Keratinocyte (primary cell): ENCODE measurements at regions not wholly inside any gene's neighbourhood (a gene's known extent, or its start where the extent isn't known, plus 50 kb on each side); places are given as distances from the start of the nearest gene placed in this dataset.

ENCODE experiments used
- DNase-seq: peaks from one replicate; pipeline ENCODE4 v3.0.0-alpha.2; 2011; ENCODE audit warnings: low read depth, missing footprints, low spot score
- FAIRE-seq: peaks from 2 replicates; lab custom pipeline; 2011; peaks lifted over from hg19 to GRCh38; lab: Jason Lieb, UNC
- H2AFZ ChIP-seq: 2 replicates; pipeline ENCODE4 v1.6.0; 2012; ENCODE audit warnings: low read length, control low read depth, inconsistent platforms; ENCODE audit not compliant: control insufficient read depth
- H3K27ac ChIP-seq: 2 replicates; pipeline ENCODE4 v1.5.1; 2011; ENCODE audit warnings: low read length; ENCODE audit not compliant: control insufficient read depth, insufficient read depth
- H3K27me3 ChIP-seq: 3 replicates; pipeline ENCODE4 v1.6.0; 2011; ENCODE audit warnings: low read length; ENCODE audit not compliant: control insufficient read depth, insufficient read depth; ENCODE audit errors: extremely low read depth
- H3K36me3 ChIP-seq, 2 experiments: 2 replicates in 1 of 2; 3 replicates in 1 of 2; pipeline ENCODE4 v1.5.1; 2011; ENCODE audit warnings: low read length in 2 of 2, mild to moderate bottlenecking in 1 of 2; ENCODE audit not compliant: control insufficient read depth in 2 of 2, insufficient read depth in 2 of 2; ENCODE audit errors: extremely low read depth in 1 of 2
- H3K4me1 ChIP-seq: 3 replicates; pipeline ENCODE4 v1.5.1; 2011; ENCODE audit warnings: low read length; ENCODE audit not compliant: control insufficient read depth, insufficient read depth; ENCODE audit errors: extremely low read depth
- H3K4me2 ChIP-seq: 3 replicates; pipeline ENCODE4 v1.6.0; 2011; ENCODE audit warnings: low read depth, low read length; ENCODE audit not compliant: control insufficient read depth, insufficient read depth; ENCODE audit errors: extremely low read depth
- H3K4me3 ChIP-seq, 3 experiments: fragments of 200-600 bp in 1 of 3; sonication (generic) in 1 of 3; 2 replicates in 2 of 3; 3 replicates in 1 of 3; pipeline ENCODE4 v1.5.1; 2011 to 2016; ENCODE audit warnings: low read length in 3 of 3, mild to moderate bottlenecking in 3 of 3, control low read depth in 2 of 3, inconsistent platforms in 1 of 3, low read depth in 1 of 3, mixed read lengths in 1 of 3, mixed run types in 1 of 3, moderate library complexity in 1 of 3; ENCODE audit not compliant: control insufficient read depth in 2 of 3, insufficient read depth in 2 of 3; ENCODE audit errors: extremely low read depth in 1 of 3
- H3K79me2 ChIP-seq: 2 replicates; pipeline ENCODE4 v1.6.0; 2012; ENCODE audit warnings: low read length; ENCODE audit not compliant: control insufficient read depth, insufficient read depth
- H3K9ac ChIP-seq: 3 replicates; pipeline ENCODE4 v1.6.0; 2011; ENCODE audit warnings: low read length; ENCODE audit not compliant: control insufficient read depth, insufficient read depth; ENCODE audit errors: extremely low read depth
- H3K9me1 ChIP-seq: 3 replicates; pipeline ENCODE4 v1.6.0; 2011; ENCODE audit warnings: low read length; ENCODE audit not compliant: control insufficient read depth, insufficient read depth; ENCODE audit errors: extremely low read depth
- H3K9me3 ChIP-seq: 2 replicates; pipeline ENCODE4 v1.5.1; 2012; ENCODE audit warnings: low read depth, low read length; ENCODE audit not compliant: control insufficient read depth
- H4K20me1 ChIP-seq: 3 replicates; pipeline ENCODE4 v1.6.0; 2011; ENCODE audit warnings: low read length; ENCODE audit not compliant: control insufficient read depth, insufficient read depth; ENCODE audit errors: extremely low read depth
- CTCF ChIP-seq, 3 experiments: IDR thresholded peaks in 1 of 3; conservative IDR thresholded peaks in 1 of 3; optimal IDR thresholded peaks in 1 of 3; 2 replicates in 2 of 3; 3 replicates in 1 of 3; pipeline versions ENCODE3 to v1.5.1; 2011; ENCODE audit warnings: low read length in 3 of 3, mild to moderate bottlenecking in 3 of 3, moderate library complexity in 2 of 3, control low read depth in 1 of 3, inconsistent platforms in 1 of 3; ENCODE audit not compliant: insufficient read depth in 2 of 3; ENCODE audit errors: extremely low read depth in 1 of 3
- EZH2 ChIP-seq: IDR thresholded peaks from one replicate; pipeline ENCODE4 v1.6.1; 2012; ENCODE audit warnings: inconsistent platforms, mild to moderate bottlenecking, low read length, moderate library complexity
- dilution Hi-C: fragments of 300-500 bp; cut with MboI; formaldehyde crosslinking; loops from one replicate; pipeline ENCODE4 v1.7.0; 2020; ENCODE audit warnings: low sequenced_read_pairs; ENCODE audit not compliant: extremely low pct_ligation_motif_present

DNA sequence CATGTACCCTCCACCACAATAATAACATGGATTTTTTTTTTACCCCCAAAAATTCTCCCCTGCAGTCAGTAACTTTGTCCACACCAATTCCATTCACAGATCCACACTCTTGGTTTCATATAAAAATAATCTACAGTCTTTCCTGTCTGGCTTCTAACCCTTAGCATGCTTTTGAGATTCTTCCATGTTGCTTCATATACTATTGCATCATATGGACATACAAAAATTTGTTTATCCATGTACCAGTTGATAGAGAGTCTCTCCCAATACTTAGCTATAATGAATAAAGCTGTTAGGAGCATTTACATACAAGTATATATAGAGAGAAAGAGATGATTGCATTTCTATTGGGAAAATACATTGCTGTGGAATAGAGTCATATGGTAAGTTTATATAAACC lies 575.0 kb downstream of the XPNPEP1 start:
- no peak overlapping the region for H2AFZ ChIP-seq
- no peaks in the 10 kb centered on the region for H3K9me3 ChIP-seq
- no peaks in the 10 kb centered on the region for H3K9me1 ChIP-seq
- H3K36me3 ChIP-seq = no peaks in the 10 kb centered on the region
- H3K4me1 ChIP-seq = no peaks in the 10 kb centered on the region
- H3K79me2 ChIP-seq = no peaks in the 10 kb centered on the region
- dilution Hi-C loops = no loop called here
- no peak overlapping the region for H3K9ac ChIP-seq
- H3K27me3 ChIP-seq = no peaks in the 10 kb centered on the region
- no peak overlapping the region for H3K4me3 ChIP-seq
- DNase-seq = no peak
- no peak overlapping the region for H3K27ac ChIP-seq
- TF ChIP-seq EZH2 = no peak
- TF ChIP-seq CTCF (optimal IDR thresholded peaks at IDR 0.05 in 1 of 3, IDR thresholded peaks at IDR 0.05 in 1 of 3, conservative IDR thresholded peaks at IDR 0.05 in 1 of 3; ENCODE audit: extremely low read depth in 1 of 3, insufficient read depth in 2 of 3, low read length in 3 of 3) = no peak
- no peaks in the 10 kb centered on the region for H4K20me1 ChIP-seq
- no peak for FAIRE-seq
- no peak overlapping the region for H3K4me2 ChIP-seq

- Histone ChIP-seq H3K9me1 (no peaks in the 10 kb centered on the region), H4K20me1 (no peaks in the 10 kb centered on the region), H3K4me1 (no peaks in the 10 kb centered on the region), H2AFZ (no peak overlapping the region), H3K27ac (no peak overlapping the region), H3K36me3 (no peaks in the 10 kb centered on the region), H3K9me3 (no peaks in the 10 kb centered on the region), H3K79me2 (no peaks in the 10 kb centered on the region), H3K4me3 (no peak overlapping the region), H3K4me2 (no peak overlapping the region), H3K27me3 (no peaks in the 10 kb centered on the region), H3K9ac (no peak overlapping the region)
- TF ChIP-seq EZH2 = no peak
- TF ChIP-seq CTCF (optimal IDR thresholded peaks at IDR 0.05 in 1 of 3, IDR thresholded peaks at IDR 0.05 in 1 of 3, conservative IDR thresholded peaks at IDR 0.05 in 1 of 3; ENCODE audit: extremely low read depth in 1 of 3, insufficient read depth in 2 of 3, low read length in 3 of 3) = no peak
- dilution Hi-C loops = no loop called here
- FAIRE-seq (no peak), DNase-seq (no peak)
These were observed 580.0 kb downstream of the XPNPEP1 start for GRCh38 chr10:109343293-109343692.
